ENCODE measurements at regions not wholly inside any gene's neighbourhood (a gene's known extent, or its start where the extent isn't known, plus 50 kb on each side); places are given as distances from the start of the nearest gene placed in this dataset.
A peak's percentile ranks its signal among the peaks of the same experiment; 100 is the strongest.
"Not testable (repeated sequence)": the region's sequence is repeated elsewhere in the genome, so short reads cannot be mapped to it uniquely, and the experiment has no call there.

DNA sequence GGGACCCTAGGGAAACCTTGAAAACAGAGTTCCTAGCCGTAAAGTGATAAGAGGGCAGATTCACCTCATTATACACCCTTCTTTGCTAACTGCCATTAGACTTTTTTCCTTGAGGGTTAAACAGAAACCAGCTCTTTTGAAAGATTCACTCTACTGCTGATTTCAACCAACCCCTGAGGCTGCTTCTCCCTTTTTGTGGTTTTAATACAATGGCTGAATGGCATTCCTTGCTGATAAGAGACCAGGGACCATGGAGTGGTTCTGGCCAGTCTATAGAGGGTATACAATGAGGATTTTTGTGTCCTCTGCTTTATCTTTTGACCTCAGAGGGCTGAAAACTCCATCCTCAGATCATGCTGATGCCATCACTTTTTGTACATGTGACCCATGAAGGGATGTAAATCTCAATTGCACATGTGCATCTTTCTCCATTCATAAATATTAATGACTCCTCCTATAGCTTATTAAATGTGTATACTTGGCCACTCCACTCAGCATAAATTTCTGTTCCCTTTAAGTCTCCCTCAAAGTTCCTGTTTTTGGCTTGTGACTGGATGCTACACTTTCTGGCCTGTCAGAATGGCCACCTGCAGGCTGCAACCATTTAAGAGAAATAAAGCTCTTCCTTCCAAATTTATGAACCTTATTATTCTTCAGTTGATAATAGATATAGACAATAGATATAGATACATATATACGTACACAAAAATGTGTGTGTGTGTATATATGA lies 233.8 kb upstream of the SEL1L start:
- ATAC-seq (no peak), DNase-seq (no peak)
- Histone ChIP-seq H3K27ac (no peak overlapping the region), H3K27me3 (ENCODE audit: low read depth) (no peaks in the 10 kb centered on the region), H3K4me3 (no peak overlapping the region), H3K36me3 (no peaks in the 10 kb centered on the region), H3K4me1 (no peaks in the 10 kb centered on the region), H3K9me3 (no peaks in the 10 kb centered on the region)
- TF ChIP-seq, protein P1, sequence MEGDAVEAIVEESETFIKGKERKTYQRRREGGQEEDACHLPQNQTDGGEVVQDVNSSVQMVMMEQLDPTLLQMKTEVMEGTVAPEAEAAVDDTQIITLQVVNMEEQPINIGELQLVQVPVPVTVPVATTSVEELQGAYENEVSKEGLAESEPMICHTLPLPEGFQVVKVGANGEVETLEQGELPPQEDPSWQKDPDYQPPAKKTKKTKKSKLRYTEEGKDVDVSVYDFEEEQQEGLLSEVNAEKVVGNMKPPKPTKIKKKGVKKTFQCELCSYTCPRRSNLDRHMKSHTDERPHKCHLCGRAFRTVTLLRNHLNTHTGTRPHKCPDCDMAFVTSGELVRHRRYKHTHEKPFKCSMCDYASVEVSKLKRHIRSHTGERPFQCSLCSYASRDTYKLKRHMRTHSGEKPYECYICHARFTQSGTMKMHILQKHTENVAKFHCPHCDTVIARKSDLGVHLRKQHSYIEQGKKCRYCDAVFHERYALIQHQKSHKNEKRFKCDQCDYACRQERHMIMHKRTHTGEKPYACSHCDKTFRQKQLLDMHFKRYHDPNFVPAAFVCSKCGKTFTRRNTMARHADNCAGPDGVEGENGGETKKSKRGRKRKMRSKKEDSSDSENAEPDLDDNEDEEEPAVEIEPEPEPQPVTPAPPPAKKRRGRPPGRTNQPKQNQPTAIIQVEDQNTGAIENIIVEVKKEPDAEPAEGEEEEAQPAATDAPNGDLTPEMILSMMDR (IDR thresholded peaks at IDR 0.05) = no peak
- intact Hi-C loops (cut with DNase I) = no loop called here

DNA sequence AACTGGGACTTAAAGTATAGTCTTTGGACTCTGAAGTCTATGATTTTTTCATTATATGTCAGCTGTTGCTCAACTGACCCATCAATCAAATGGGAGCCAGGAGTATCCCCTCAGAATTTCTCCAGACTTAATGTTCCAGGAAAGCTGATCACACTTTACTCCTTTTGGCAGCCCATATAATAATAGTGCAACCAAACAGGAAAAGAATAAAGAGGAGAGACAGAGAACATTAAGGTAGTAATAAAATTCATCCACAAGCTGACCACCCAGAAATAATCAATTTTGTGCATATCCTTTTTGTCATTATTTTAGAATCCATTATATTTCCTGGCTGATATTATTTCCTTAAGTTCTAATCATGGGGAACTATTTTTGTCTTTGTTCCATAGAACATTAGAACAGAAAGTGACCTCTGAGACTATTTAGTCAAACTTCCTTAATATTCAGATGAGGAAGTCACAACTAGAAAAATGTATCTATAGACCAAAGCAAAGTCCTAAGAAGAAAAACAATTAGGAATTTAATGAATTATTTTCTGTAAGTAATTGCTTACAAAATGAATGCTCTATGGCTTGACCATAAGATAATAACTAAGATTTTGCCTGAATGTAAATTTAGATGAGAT lies 238.1 kb upstream of the SEL1L start:
- Histone ChIP-seq H3K9me3 (no peaks in the 10 kb centered on the region), H3K27me3 (ENCODE audit: low read depth) (no peaks in the 10 kb centered on the region), H3K4me1 (no peaks in the 10 kb centered on the region), H3K4me3 (no peak overlapping the region), H3K36me3 (no peaks in the 10 kb centered on the region), H3K27ac (no peak overlapping the region)
- TF ChIP-seq, protein P1 (IDR thresholded peaks at IDR 0.05) = no peak
- peak in 1 of 2 donors; percentile 57 for ATAC-seq
- no peak for DNase-seq
- intact Hi-C loops (cut with DNase I) = no loop called here

DNA sequence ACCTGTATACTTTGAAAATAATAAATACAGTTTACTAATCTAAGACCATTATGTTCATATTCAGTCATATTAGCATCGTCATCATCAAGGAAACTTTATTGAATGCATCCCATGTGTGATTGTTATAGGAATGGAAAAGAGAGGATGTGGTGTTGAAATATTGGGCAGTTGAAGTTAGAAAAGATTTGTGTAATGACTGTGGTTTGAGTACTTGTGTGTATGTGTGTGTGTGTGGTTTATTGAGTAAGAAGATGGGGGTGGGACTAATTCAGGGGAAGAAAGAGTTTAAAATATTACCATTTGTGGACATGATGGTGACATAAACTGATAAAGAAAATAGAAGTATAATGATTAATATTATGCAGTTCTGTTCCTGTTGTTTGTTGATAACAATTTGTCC lies 238.7 kb upstream of the SEL1L start:
- intact Hi-C loops (cut with DNase I) = no loop called here
- peak; percentile 57 to 63 for ATAC-seq
- no peak for DNase-seq
- Histone ChIP-seq H3K27me3 (ENCODE audit: low read depth) (no peaks in the 10 kb centered on the region), H3K27ac (no peak overlapping the region), H3K9me3 (no peaks in the 10 kb centered on the region), H3K4me1 (no peaks in the 10 kb centered on the region), H3K36me3 (no peaks in the 10 kb centered on the region), H3K4me3 (no peak overlapping the region)
- TF ChIP-seq, protein P1 (IDR thresholded peaks at IDR 0.05) = no peak

GRCh38 chr14:81776531-81776930 lies 242.9 kb upstream of the SEL1L start:
- no peak for ATAC-seq
- intact Hi-C loops (cut with DNase I) = no loop called here
- H3K36me3 ChIP-seq = no peaks in the 10 kb centered on the region

GRCh38 chr14:81781798-81782197 lies 248.1 kb upstream of the SEL1L start:
- DNase-seq; H3K36me3 ChIP-seq; H3K9me3 ChIP-seq; ATAC-seq; H3K27me3 ChIP-seq (ENCODE audit: low read depth); H3K27ac ChIP-seq; intact Hi-C loops (cut with DNase I); H3K4me3 ChIP-seq; H3K4me1 ChIP-seq: not testable (repeated sequence)

More at GRCh38 chr14:81776531-81776930, 242.9 kb upstream of the SEL1L start:
- Histone ChIP-seq H3K9me3 (no peaks in the 10 kb centered on the region), H3K27ac (no peak overlapping the region), H3K27me3 (ENCODE audit: low read depth) (no peaks in the 10 kb centered on the region), H3K4me3 (no peak overlapping the region), H3K4me1 (no peaks in the 10 kb centered on the region)
- TF ChIP-seq, protein P1 (IDR thresholded peaks at IDR 0.05) = no peak
- no peak for DNase-seq

GRCh38 chr14:81784084-81784483 lies 250.4 kb upstream of the SEL1L start:
- H3K27ac ChIP-seq = no peak overlapping the region
- H3K27me3 ChIP-seq (ENCODE audit: low read depth) = no peaks in the 10 kb centered on the region
- no peaks in the 10 kb centered on the region for H3K9me3 ChIP-seq
- TF ChIP-seq, protein P1 (IDR thresholded peaks at IDR 0.05) = no peak
- H3K4me1 ChIP-seq = no peaks in the 10 kb centered on the region
- DNase-seq (no peak), ATAC-seq (no peak)
- intact Hi-C loops (cut with DNase I) = no loop called here
- no peaks in the 10 kb centered on the region for H3K36me3 ChIP-seq
- no peak overlapping the region for H3K4me3 ChIP-seq
